ENCODE measurements at regions not wholly inside any gene's neighbourhood (a gene's known extent, or its start where the extent isn't known, plus 50 kb on each side); places are given as distances from the start of the nearest gene placed in this dataset.

GRCh38 chr19:28402701-28403290 is 810.2 kb downstream of the UQCRFS1 start:
- Histone ChIP-seq H3K4me3 (no peak overlapping the region), H3K27me3 (replicated peaks; ENCODE audit: insufficient read depth) (no peaks in the 10 kb centered on the region), H3K27ac (no peak overlapping the region), H3K36me3 (no peaks in the 10 kb centered on the region), H3K9me3 (no peaks in the 10 kb centered on the region), H3K4me1 (ENCODE audit: control insufficient read depth in 1 of 2, low read depth in 2 of 2) (no peaks in the 10 kb centered on the region)
- no peak for DNase-seq (ENCODE audit: low spot score)
- ATAC-seq (ENCODE audit: insufficient number of reproducible peaks, low FRiP score, low read depth) = no peak
- no peak for TF ChIP-seq CTCF (IDR thresholded peaks at IDR 0.05)

GRCh38 chr19:28401739-28402424 is 811.1 kb downstream of the UQCRFS1 start:
- ATAC-seq (ENCODE audit: insufficient number of reproducible peaks, low FRiP score, low read depth) = no peak
- Histone ChIP-seq H3K27ac (no peak overlapping the region), H3K27me3 (replicated peaks; ENCODE audit: insufficient read depth) (no peaks in the 10 kb centered on the region), H3K36me3 (no peaks in the 10 kb centered on the region), H3K4me3 (no peak overlapping the region), H3K4me1 (ENCODE audit: control insufficient read depth in 1 of 2, low read depth in 2 of 2) (no peaks in the 10 kb centered on the region), H3K9me3 (no peaks in the 10 kb centered on the region)
- DNase-seq (ENCODE audit: low spot score) = no peak
- TF ChIP-seq CTCF (IDR thresholded peaks at IDR 0.05) = no peak

GRCh38 chr19:28400953-28401671 is 811.8 kb downstream of the UQCRFS1 start:
- Histone ChIP-seq H3K36me3 (no peaks in the 10 kb centered on the region), H3K27me3 (replicated peaks; ENCODE audit: insufficient read depth) (no peaks in the 10 kb centered on the region), H3K27ac (no peak overlapping the region), H3K9me3 (no peaks in the 10 kb centered on the region), H3K4me3 (no peak overlapping the region), H3K4me1 (ENCODE audit: control insufficient read depth in 1 of 2, low read depth in 2 of 2) (no peaks in the 10 kb centered on the region)
- no peak for ATAC-seq (ENCODE audit: insufficient number of reproducible peaks, low FRiP score, low read depth)
- no peak for TF ChIP-seq CTCF (IDR thresholded peaks at IDR 0.05)
- DNase-seq (ENCODE audit: low spot score) = no peak

GRCh38 chr19:28399187-28399586 is 813.8 kb downstream of the UQCRFS1 start:
- DNase-seq (ENCODE audit: low spot score) = no peak
- Histone ChIP-seq H3K4me1 (ENCODE audit: control insufficient read depth in 1 of 2, low read depth in 2 of 2) (no peaks in the 10 kb centered on the region), H3K36me3 (no peaks in the 10 kb centered on the region), H3K27ac (no peak overlapping the region), H3K4me3 (no peak overlapping the region), H3K27me3 (replicated peaks; ENCODE audit: insufficient read depth) (no peaks in the 10 kb centered on the region), H3K9me3 (no peaks in the 10 kb centered on the region)
- ATAC-seq (ENCODE audit: insufficient number of reproducible peaks, low FRiP score, low read depth) = no peak
- TF ChIP-seq CTCF (IDR thresholded peaks at IDR 0.05) = no peak

- DNase-seq (ENCODE audit: low spot score) (no peak), ATAC-seq (ENCODE audit: insufficient number of reproducible peaks, low FRiP score, low read depth) (no peak)
- Histone ChIP-seq H3K27ac (no peak overlapping the region), H3K36me3 (no peaks in the 10 kb centered on the region), H3K9me3 (no peaks in the 10 kb centered on the region), H3K4me1 (ENCODE audit: control insufficient read depth in 1 of 2, low read depth in 2 of 2) (no peaks in the 10 kb centered on the region), H3K4me3 (no peak overlapping the region), H3K27me3 (replicated peaks; ENCODE audit: insufficient read depth) (no peaks in the 10 kb centered on the region)
- no peak for TF ChIP-seq CTCF (IDR thresholded peaks at IDR 0.05)
Observed at GRCh38 chr19:28397800-28398199, 815.2 kb downstream of the UQCRFS1 start.
